OCI-LY3 (cell line): ENCODE measurements at regions not wholly inside any gene's neighbourhood (a gene's known extent, or its start where the extent isn't known, plus 50 kb on each side); places are given as distances from the start of the nearest gene placed in this dataset.

Source experiments
- H2AFZ ChIP-seq: fragments of 200-600, 300-600 bp; shearing (Covaris generic); 2 replicates; pipeline ENCODE4 v1.6.0; 2014; ENCODE audit warnings: antibody characterized with exemption, low read depth, low read length
- H3K27ac ChIP-seq: fragments of 200-600, 300-600 bp; sonication (generic); 2 replicates; pipeline ENCODE4 v1.5.1; 2014; ENCODE audit warnings: mild to moderate bottlenecking, low read length, moderate library complexity, mixed read lengths
- H3K27me3 ChIP-seq: fragments of 200-600, 300-600 bp; sonication (generic); 2 replicates; pipeline ENCODE4 v1.6.1; 2014; ENCODE audit warnings: low read depth, low read length, mixed read lengths
- H3K36me3 ChIP-seq: fragments of 200-600, 300-600 bp; sonication (generic); replicated peaks from 2 replicates; pipeline ENCODE3; 2014; ENCODE audit warnings: low read depth, low read length, mixed read lengths
- H3K4me1 ChIP-seq: fragments of 300-600, 200-600 bp; sonication (generic); 2 replicates; pipeline ENCODE4 v1.6.1; 2014; ENCODE audit warnings: low read length, mixed read lengths
- H3K4me2 ChIP-seq: fragments of 200-600, 300-600 bp; sonication (generic); 2 replicates; pipeline ENCODE4 v1.6.1; 2014; ENCODE audit warnings: low read length, mixed read lengths
- H3K4me3 ChIP-seq: fragments of 300-600, 200-600 bp; sonication (generic); 2 replicates; pipeline ENCODE4 v1.5.1; 2014; ENCODE audit warnings: antibody characterized with exemption, mild to moderate bottlenecking, low read length, moderate library complexity
- H3K79me2 ChIP-seq: fragments of 300-600, 200-600 bp; shearing (Covaris generic); 2 replicates; pipeline ENCODE4 v1.6.1; 2014; ENCODE audit warnings: mild to moderate bottlenecking, low read length, mixed read lengths
- H3K9ac ChIP-seq: fragments of 300-600, 200-600 bp; shearing (Covaris generic); 2 replicates; pipeline ENCODE4 v1.6.0; 2014; ENCODE audit warnings: mild to moderate bottlenecking, low read length, moderate library complexity
- H3K9me3 ChIP-seq: fragments of 200-600, 300-600 bp; shearing (Covaris generic); 2 replicates; pipeline ENCODE4 v1.6.1; 2014; ENCODE audit warnings: low read length, mixed read lengths; ENCODE audit not compliant: insufficient read depth
- H4K20me1 ChIP-seq: fragments of 200-600, 300-600 bp; sonication (generic); 2 replicates; pipeline ENCODE4 v1.6.1; 2016; ENCODE audit warnings: low read length, mixed read lengths; ENCODE audit not compliant: insufficient read depth
- EZH2phosphoT487 ChIP-seq: fragments of 200-600 bp; shearing (Covaris generic); IDR thresholded peaks from 2 replicates; pipeline ENCODE4 v1.6.1; 2018; ENCODE audit warnings: antibody characterized with exemption, mixed run types, low read depth
- TF ChIP-seq, protein P1 (sequence below): fragments of 200-600, 300-600 bp; sonication (generic); IDR thresholded peaks from 2 replicates; pipeline ENCODE4 v1.5.1; 2014; ENCODE audit warnings: antibody characterized with exemption, low read length, low read depth

DNA sequence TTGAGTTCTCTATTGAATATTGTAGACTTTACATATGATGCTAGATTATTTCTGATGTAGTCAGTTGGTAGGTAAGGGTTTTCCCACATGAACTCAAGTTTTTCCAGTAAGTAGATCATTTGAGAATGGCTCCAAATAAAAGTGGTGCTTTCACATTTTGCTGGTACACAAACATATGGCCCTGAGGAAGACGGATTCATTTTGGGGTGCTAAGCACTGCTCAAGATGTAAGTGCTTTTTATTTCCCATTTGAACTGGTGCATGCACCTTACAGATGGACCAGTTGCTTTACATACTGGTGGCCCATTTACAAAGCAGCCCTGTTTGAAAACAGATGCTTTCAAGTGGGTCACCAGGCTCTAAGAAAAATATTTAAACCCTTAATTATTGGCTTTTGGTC is 266.7 kb downstream of the MEIS1 start:
- TF ChIP-seq, protein P1, sequence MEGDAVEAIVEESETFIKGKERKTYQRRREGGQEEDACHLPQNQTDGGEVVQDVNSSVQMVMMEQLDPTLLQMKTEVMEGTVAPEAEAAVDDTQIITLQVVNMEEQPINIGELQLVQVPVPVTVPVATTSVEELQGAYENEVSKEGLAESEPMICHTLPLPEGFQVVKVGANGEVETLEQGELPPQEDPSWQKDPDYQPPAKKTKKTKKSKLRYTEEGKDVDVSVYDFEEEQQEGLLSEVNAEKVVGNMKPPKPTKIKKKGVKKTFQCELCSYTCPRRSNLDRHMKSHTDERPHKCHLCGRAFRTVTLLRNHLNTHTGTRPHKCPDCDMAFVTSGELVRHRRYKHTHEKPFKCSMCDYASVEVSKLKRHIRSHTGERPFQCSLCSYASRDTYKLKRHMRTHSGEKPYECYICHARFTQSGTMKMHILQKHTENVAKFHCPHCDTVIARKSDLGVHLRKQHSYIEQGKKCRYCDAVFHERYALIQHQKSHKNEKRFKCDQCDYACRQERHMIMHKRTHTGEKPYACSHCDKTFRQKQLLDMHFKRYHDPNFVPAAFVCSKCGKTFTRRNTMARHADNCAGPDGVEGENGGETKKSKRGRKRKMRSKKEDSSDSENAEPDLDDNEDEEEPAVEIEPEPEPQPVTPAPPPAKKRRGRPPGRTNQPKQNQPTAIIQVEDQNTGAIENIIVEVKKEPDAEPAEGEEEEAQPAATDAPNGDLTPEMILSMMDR, result no peak
- TF ChIP-seq EZH2phosphoT487, result no peak
- H3K9ac ChIP-seq, result no peak overlapping the region
- no peaks in the 10 kb centered on the region for H3K27me3 ChIP-seq
- no peaks in the 10 kb centered on the region for H3K9me3 ChIP-seq
- no peak overlapping the region for H2AFZ ChIP-seq
- H4K20me1 ChIP-seq, result no peaks in the 10 kb centered on the region
- no peak overlapping the region for H3K4me3 ChIP-seq
- H3K79me2 ChIP-seq, result no peaks in the 10 kb centered on the region
- no peaks in the 10 kb centered on the region for H3K4me1 ChIP-seq
- no peak overlapping the region for H3K4me2 ChIP-seq
- no peaks in the 10 kb centered on the region for H3K36me3 ChIP-seq
- no peak overlapping the region for H3K27ac ChIP-seq

DNA sequence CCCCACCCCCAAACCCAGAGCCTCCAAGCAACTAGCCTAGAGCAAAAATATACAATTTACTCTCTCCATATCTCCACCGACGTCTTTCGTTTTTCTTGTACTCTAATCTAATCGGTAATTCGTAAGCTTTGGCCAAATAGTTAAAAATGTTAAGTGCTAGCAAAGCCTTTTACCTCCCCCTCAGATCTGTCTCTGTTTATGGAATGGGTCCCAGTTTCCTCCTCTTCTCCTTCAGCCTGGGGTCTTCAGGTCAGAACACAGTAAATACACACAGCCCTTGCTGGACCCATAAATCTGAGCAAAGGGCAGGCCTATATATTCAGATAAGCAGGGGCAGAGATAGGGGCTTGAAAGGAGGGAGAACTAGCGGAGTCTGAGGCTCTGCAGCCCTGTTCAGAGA is 267.4 kb downstream of the MEIS1 start:
- H3K4me1 ChIP-seq, result no peaks in the 10 kb centered on the region
- no peaks in the 10 kb centered on the region for H3K79me2 ChIP-seq
- TF ChIP-seq EZH2phosphoT487, result no peak
- TF ChIP-seq, protein P1, result no peak
- no peak overlapping the region for H3K4me3 ChIP-seq
- no peaks in the 10 kb centered on the region for H3K9me3 ChIP-seq
- no peaks in the 10 kb centered on the region for H4K20me1 ChIP-seq
- no peak overlapping the region for H2AFZ ChIP-seq
- no peaks in the 10 kb centered on the region for H3K36me3 ChIP-seq
- no peak overlapping the region for H3K4me2 ChIP-seq
- H3K27ac ChIP-seq, result no peak overlapping the region
- H3K27me3 ChIP-seq, result no peaks in the 10 kb centered on the region
- no peak overlapping the region for H3K9ac ChIP-seq

DNA sequence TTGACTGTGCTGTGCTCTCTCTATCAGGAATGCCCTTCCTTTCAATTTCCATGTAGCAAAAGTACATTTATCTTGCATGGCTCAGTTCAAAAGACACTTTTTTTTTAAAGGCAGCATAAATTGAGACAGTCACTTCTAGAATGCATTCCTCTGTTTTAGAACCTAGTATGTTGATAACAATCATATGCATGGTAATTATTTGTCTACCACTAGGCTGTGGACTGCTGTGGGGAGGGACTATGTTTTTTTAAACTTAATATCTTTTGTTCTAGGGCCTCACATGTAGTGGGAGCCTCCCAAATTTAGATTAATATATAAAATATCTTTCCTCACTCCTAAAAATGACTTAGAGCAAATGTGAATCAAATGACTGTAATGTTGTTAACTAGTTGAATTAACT is 269.9 kb downstream of the MEIS1 start:
- Histone ChIP-seq H3K9me3 (no peaks in the 10 kb centered on the region), H2AFZ (no peak overlapping the region), H3K4me1 (no peaks in the 10 kb centered on the region), H3K9ac (no peak overlapping the region), H3K4me3 (no peak overlapping the region), H4K20me1 (no peaks in the 10 kb centered on the region), H3K4me2 (no peak overlapping the region), H3K27ac (no peak overlapping the region), H3K79me2 (no peaks in the 10 kb centered on the region), H3K27me3 (no peaks in the 10 kb centered on the region), H3K36me3 (no peaks in the 10 kb centered on the region)
- TF ChIP-seq EZH2phosphoT487, result no peak
- TF ChIP-seq, protein P1, result no peak

DNA sequence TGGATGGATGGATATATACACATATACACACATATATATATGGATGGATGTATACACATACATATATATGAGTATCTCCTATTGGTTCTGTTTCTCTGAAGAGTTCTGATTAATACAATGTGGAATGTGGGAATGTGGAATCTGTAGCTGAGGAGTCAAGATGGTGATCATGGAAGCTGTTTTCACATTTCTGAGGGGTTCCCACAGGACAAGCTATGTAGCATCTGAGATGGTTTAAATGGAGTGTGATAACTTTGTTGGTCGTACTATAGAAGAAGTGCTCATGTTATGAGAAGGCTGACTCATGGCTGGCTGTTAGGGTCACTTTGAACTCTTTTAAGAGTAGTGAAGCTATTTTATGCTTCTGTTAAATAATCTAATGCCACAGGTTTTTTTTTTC is 279.7 kb downstream of the MEIS1 start:
- H3K4me2 ChIP-seq, result no peak overlapping the region
- TF ChIP-seq, protein P1, result no peak
- TF ChIP-seq EZH2phosphoT487, result no peak

More for the DNA sequence above, 279.7 kb downstream of the MEIS1 start:
- Histone ChIP-seq H3K9ac (no peak overlapping the region), H2AFZ (no peak overlapping the region), H3K4me3 (no peak overlapping the region), H3K9me3 (no peaks in the 10 kb centered on the region), H3K27me3 (no peaks in the 10 kb centered on the region), H3K36me3 (no peaks in the 10 kb centered on the region), H3K27ac (no peak overlapping the region), H3K79me2 (no peaks in the 10 kb centered on the region), H4K20me1 (no peaks in the 10 kb centered on the region), H3K4me1 (no peaks in the 10 kb centered on the region)
